HK-2 (cell line): ENCODE measurements at regions not wholly inside any gene's neighbourhood (a gene's known extent, or its start where the extent isn't known, plus 50 kb on each side); places are given as distances from the start of the nearest gene placed in this dataset.
"Not testable (repeated sequence)": the region's sequence is repeated elsewhere in the genome, so short reads cannot be mapped to it uniquely, and the experiment has no call there.

Experiments used
- DNase-seq: peaks from one replicate; pipeline ENCODE4 v3.0.0-alpha.2; 2018; ENCODE audit not compliant: unreplicated experiment

DNA sequence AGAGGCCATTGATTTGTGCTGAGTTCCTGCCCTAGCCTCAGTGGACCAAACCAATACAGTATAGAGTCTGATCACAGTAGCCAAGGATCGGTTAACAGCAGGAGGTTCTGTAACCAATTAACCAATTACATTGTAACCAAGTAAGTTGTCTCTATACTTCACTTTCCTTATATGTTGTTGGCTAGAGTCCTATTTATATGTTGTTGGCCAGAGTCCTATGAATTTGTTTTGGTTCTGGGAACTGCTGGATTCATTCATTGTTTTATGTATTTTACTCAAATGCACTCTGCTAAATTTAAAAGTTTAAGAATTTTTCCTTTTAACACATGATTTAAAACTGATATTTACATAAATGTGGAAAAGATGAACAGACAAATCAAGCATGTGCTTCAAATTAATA lies 597.4 kb upstream of the HS3ST5 start:
- no peak for DNase-seq

DNA sequence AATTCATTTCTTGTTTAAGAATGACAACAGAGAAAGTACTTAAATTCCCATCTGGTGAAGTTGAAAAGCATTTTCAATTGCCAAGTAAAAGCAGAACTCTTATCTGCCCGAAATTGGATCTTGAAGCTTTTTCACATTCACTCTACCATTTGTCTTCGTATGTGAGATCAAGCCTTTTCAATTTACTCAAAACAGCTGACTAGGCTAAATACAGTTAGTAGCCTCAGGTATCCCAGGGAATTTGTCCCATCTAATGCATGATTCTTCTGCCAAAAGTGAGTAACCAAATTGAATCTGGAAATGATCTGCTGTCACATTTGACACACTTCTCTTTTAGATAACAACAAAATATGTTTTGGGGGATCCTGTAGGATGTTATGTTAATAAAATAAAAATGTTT lies 596.8 kb upstream of the HS3ST5 start:
- DNase-seq: no peak

DNA sequence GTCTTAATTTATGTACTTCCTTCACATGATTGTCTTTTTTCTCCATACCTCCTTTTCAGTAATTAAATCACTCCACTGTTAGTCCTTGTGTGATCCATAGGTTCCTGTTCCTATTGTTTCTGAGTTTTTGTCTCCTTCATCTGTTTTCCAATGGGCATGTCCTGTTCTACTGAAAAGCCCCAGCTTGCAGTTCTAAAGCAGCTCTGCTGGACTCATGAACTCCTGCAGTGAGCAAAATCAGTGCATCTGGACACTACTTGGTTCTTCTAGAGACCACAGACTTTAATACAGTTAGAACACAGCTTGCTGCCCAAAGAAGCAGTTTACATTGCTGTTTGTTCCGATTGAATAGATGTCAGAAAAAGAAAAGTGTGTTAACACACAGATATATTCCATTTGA lies 593.3 kb upstream of the HS3ST5 start:
- DNase-seq: no peak

DNA sequence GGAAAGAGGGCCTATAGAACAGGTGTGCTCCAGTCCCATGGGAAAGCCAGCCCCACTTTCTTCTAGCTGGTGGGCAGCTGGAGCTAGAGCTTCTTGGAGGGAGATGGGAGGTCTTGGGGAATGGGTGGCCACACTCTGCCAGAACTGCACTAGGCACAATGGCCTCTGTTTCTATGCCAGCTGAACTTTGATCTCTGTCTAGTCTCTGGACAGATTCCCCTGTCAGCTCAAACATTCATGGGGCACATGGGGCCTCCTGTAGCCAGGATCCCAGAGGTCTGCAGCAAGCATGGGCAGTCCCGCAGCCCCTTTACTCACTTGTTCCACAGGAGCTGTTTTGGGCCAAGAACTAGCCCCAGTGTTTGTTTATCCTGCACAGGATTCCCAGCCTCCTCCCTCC lies 591.3 kb upstream of the HS3ST5 start:
- no peak for DNase-seq

DNA sequence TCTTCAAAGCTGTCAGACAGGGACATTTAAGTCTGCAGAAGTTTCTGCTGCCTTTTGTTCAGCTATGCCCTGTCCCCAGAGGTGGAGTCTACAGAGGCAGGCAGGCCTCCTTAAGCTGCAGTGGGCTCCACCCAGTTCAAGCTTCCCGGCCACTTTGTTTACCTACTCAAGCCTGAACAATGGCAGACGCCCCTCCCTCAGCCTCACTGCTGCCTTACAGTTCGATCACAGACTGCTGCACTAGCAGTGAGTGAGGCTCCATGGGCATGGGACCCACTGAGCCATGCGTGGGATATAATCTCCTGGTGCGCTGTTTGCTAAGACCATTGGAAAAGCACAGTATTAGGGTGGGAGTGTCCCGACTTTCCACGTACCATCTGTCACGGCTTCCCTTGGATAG lies 585.9 kb upstream of the HS3ST5 start:
- DNase-seq: not testable (repeated sequence)

DNA sequence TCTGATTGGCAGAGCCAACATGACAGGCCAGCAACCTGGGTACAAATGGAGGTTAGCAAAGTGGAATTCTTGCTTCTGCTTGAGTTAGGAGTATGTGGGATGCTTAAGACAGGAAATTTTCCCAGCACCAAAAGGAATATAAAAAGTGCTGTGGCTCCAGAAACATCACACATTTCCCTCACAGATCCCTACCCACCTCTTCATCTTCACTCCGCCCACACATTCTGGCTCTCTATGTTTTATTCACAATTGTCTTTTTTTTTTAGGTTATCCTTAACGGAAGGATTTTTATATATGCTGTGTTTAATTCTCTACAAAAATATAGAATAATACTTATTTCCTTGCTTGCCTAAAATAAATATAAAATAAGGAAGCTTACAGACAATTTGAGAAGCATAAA lies 563.3 kb upstream of the HS3ST5 start:
- DNase-seq: no peak

DNA sequence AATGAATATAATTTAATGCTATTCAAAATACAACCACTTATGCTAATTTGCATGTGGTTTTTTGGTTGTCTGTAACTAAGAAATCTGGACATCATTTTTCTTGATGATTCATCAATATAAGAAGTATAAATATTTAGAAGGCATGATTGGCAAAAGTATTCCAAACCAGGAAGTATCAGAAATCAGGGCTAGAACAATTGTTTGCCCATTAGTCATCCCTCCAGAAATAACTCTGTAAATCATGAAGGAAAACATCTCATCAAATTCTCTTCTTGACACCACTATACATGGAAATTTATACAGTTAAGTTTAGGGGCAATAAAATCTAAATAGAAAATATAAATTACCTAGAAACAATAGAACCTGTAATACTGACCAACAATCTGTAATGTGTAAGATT lies 554.7 kb upstream of the HS3ST5 start:
- no peak for DNase-seq

DNA sequence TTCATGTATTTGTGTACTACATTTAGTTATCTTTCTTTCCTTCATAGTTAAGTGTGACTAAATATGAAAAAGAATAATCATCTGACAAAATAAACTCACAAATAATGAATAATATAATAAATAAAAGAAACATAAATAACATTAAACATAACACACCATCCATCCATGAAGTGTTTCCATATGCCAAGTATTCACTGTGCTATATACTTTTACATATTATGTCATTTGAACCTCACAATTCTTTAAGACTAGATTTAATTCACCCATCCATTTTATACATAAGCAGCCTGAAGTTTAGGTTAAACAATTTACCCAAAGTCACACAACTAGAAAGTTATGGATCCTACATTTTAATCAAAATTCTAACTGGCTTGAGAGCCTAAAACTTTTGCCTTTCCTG lies 549.4 kb upstream of the HS3ST5 start:
- DNase-seq: no peak

DNA sequence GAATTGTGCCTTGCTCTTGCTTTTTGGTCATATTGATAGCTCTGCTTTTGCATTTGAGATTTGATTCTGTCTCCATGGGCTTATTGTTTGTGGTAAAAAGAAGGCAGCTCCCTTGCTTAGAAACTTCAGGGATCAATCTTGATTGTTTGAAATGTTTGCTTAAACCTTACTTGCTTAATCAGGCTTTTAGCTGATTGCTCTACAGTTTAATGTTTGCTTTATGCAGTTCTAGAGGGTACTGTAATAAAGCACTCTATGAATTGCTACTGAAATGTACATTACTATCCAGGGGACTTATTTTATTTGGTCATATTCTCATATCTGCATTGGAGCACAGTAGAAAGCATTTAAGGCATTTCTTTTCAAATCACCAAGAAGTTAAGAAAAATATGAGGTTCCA lies 545.4 kb upstream of the HS3ST5 start:
- no peak for DNase-seq

DNA sequence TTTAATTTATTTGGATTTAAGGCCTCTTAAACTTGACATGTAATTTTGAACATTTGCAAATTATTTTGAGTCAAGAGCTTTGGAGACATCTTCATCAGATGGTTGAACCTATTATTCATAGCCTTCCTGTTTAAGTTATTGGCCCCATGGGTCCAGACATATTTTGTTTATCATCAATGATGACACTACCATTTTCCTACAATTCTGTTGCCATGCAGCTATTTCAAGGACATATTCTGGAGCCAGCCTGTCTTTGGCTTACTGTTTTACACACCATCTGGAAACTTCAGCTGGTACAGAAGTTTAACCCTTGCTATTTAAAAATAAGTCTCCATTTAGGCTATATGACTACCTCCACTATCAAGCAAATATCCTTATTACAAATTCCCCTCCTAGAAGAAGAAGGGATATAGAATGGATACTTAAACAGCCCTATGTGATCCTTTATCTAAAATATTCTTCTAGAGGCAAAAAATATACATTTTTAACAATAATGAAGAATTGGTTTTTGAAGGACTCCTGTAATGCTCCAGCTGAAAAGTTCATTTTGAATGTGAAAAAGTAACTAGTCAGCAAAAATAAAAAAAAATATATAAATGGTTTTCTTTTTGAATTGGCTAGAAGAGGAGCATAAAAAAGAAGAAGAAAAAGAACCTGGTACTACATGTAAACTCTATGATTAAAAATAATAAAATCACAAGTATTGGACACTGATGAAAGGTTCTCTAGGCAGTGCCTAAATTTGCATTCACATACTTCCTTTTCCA lies 544.0 kb upstream of the HS3ST5 start:
- DNase-seq: no peak

DNA sequence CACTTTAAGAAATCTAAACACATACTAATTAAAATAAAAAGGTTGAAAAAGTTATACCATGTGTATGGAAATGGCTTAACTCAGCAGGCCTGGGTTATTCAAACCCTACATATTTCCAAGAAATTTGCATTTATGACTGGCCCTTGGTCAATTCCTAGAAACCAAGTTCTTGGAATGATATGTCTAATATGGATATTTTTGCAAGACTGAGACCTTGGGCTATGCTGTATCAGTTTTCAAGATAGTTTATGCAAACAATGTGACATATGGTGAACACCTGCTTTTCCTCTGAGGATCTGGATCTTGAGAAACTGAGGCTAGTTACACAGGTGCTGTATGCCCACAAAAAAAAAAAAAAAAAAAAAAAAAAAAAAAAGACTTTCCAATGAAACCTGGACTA lies 536.9 kb upstream of the HS3ST5 start:
- no peak for DNase-seq

DNA sequence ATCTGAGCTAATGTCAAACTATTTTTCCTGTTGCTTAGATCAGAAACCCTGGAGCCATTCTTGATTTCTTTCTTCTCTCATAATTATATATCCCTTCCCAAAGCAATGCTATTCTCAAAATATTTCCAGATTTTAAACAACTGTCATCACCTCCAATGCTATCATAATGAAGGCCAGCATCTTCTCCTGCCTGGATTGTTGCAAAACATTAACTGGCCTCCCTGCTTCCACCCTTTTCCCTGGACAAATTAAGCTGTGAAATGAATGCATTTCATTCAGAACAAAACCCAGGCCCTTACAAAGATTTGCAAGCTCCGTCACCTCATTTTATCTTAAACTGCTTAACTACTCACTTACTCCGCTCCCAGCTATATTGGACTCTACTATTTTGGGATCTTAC lies 535.3 kb upstream of the HS3ST5 start:
- DNase-seq: no peak

DNA sequence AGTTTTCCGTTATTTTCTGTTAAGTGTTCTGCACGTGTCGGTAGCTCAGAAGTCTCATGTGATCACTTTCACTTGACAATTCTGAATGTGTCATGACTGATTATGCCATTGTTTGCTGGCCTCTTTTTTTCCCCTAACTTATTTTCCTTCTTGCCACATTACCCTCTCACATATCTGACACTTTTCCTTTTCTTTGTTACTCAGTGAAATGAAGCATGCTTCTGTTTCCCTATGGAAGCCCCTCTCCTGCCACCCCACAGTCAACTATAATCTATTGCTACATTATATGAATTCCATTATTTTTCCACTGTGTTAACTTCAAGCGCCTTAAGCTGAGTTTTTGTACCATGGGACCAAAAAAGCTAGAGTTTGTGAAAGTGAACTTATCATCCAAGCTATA lies 531.6 kb upstream of the HS3ST5 start:
- DNase-seq: no peak

DNA sequence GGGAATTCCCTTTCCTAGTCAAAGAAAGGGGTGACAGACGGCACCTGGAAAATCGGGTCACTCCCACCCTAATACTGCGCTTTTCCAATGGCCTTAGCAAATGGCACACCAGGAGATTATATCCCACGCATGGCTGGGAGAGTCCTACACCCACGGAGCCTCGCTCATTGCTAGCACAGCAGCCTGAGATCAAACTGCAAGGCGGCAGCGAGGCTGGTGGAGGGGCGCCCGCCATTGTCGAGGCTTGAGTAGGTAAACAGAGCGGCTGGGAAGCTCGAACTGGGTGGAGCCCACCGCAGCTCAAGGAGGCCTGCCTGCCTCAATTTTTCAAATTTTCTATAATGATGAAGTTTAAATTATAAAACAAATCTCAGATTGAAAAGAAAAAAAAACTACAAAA lies 522.7 kb upstream of the HS3ST5 start:
- DNase-seq: not testable (repeated sequence)

DNA sequence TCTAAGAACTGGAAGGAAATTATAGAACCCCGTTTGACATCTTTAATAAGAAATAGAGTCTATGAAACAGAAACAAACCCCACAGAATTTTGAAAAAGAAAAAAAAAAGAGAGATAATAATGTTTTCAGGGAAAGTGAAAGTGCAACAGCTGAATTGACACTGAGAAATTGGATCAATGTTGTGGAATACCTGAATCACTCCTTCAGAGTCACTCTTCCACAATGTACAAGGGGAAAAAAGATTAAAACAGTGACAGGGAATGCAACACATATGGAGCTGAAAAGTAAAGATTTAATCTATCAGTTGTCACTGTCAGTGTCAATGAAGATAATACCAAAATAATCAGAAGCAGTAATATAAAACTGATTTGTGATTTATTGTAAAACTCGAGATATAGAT lies 520.8 kb upstream of the HS3ST5 start:
- no peak for DNase-seq

DNA sequence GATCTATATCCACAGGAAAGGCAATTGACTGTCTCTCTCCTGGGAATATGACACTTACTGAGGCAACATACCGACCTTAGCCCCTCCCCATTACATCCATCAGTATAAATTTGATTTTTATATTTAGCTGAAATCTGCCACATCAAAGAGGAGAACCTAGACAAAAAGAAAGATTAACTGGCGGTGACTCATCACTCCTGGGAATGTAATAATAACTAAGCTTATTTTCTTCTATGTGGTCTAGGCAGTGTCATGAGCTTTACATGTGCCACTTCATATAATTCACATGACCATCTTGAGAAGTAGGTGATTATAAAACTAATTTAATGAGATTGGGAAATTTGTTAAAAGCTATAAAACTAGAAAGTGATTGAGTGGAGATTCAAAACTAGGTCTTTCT lies 520.0 kb upstream of the HS3ST5 start:
- no peak for DNase-seq

DNA sequence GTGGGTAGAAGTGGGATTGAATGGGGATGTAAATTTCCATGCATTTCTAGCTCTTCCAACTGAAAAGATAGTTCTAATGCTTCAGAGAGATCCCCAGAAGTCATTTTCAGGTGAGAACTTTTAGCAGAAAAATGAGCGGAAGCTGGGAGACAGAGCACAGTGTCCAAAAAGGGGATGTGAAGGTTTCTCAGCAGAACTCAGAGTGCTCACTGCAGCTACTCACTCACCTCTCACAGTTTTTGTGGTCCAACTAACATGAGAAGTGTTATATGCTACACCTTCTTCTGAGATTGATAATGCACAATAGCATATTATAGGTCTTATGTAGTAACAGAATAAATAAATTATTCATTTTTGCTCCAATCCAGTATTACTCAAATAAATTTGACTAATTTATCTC lies 519.2 kb upstream of the HS3ST5 start:
- no peak for DNase-seq

DNA sequence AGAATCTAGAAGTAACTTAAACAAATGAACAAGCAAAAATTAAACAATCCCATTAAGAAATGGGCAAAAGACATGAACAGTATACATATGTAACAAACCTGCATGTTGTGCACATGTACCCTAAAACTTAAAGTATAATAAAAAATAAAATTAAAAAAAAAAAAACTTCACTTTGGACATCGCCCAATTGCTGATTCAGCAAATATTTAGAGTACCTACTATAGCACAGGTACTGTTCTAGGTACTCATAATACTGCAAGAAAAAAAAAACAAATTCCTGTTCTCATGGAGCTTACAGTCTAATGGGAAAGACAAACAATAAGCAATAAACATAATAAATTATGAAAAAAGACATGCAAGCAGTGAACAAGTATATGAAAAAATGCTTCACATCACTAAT lies 501.5 kb upstream of the HS3ST5 start:
- DNase-seq: no peak

DNA sequence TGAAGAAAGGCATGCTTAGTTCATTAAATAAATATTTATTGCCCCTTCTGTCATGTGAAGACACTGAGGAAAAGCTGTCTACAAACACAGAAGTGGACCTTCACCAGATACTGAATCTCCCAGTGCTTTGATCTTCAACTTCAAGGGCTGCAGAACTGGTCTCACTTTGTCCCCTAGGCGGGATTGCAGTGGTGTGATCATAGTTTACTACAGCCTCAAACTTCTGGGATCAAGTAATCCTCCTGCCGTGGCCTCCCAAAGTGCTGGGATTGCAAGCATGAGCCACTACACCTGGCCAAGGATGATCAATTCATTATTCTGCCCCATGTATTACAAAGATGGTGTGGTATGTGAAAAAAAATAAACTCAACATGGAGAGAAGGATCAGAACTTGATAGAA lies 496.2 kb upstream of the HS3ST5 start:
- DNase-seq: no peak

DNA sequence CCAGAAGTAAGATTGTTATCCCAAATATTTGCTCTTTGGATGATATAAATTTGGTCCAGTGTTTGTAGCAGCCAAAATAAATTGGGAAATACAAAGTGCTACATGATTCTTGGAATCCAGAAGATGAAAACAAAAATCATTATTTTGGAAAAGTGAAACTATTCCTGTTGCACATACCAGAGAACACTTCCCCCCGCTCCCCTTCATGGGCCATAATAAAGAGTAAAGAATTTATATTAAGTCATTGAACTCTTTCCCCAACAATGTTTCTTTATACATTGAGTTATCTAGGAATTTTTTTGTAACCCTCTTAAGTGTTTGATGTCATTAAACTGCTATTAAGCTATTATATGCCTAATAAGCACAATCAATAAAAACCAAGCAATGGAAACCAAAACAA lies 490.4 kb upstream of the HS3ST5 start:
- DNase-seq: no peak

DNA sequence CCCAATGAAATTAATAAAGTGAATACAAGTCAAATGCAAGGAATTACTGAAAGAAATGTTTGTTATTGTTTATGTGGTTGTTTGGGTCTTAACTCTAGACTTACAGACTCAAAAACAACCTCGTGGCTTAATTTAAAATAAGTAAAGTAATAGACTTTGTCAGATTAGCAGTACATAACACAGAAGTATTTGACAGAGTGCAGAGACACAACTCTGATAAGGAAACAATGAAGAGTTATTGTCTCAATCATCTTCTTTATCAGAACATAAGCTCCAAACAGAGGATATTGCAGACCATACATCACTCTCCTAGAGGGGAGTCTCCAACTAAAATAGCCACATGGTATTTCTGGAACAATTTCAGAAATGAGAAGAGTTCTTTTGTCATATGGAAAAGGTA lies 487.7 kb upstream of the HS3ST5 start:
- no peak for DNase-seq

DNA sequence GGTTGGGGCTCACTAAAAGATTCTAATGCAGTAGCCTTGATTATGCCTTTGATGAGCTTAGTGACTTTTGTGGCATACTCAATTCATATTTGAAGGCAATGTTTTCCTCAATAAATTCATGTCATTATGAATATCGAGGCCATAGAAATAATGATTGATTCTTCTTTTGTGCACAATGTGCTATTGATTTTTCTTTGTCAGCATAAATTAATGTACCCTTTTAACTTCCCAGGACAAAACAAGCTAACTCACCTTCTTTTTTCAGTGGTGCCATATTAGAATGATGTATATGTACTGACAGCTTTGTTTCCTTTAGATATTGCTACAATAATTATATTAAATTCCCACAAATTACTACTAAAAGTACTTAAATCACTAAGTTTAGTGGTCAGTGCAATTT lies 484.3 kb upstream of the HS3ST5 start:
- DNase-seq: no peak

DNA sequence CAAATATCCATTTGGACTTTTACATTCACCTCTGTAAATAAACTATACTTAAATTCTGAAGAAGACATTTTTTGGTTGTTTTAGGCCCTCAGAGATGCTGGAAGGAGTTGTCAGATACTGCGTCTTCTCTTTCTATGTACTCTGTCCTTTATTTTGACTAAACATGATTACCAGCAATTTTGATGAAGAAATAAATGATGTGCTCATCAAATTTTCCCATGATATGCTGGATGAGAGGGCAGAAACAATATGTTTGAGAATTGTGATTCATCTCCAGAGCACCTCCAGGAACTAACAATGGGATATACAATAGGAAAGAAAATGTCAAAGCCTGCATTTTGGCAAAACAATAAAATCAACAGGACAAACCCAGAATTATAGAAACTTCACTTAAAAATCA lies 481.6 kb upstream of the HS3ST5 start:
- DNase-seq: no peak

DNA sequence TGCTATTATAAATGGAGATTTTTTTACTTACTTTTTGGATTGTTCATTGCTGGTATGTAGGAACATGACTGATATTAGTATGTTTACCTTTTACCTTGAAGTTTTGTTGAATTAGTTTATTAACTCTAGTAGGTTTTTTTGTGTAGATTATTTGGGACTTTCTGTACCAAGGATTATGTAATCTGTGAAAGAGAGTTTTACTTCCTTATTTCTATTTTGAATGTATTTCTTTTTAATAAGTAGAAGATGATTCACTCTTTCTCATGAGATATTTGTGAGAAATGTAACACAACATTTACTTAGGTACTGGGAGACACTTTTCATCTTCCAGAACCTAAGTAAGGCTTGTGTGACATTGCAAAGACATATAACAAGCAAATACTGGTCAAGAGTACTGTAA lies 473.9 kb upstream of the HS3ST5 start:
- DNase-seq: no peak
